ENCODE measurements at regions not wholly inside any gene's neighbourhood (a gene's known extent, or its start where the extent isn't known, plus 50 kb on each side); places are given as distances from the start of the nearest gene placed in this dataset.

DNA sequence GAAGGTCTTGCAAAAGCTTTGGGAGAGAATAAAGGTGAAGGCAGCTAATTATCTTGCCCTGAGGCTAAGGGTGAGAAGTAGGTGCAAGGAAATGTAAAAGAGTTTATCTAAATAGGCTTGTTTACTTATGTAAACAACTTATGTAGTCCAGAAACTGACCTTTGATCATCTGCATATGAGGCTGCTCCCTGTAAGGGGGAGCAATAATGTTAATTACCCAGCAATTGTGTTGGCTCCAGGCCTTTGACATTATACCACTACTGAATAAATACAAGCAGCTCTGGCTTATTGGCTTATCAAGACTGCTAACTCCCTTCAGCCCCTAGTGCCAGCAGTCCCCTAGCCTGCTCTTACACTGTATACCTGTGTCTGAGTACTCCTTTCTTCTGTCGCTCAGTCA, 303.7 kb upstream of the GNPDA2 start:
- no peaks in the 10 kb centered on the region for H3K4me1 ChIP-seq
- no peak overlapping the region for H3K4me3 ChIP-seq
- TF ChIP-seq, protein P1, sequence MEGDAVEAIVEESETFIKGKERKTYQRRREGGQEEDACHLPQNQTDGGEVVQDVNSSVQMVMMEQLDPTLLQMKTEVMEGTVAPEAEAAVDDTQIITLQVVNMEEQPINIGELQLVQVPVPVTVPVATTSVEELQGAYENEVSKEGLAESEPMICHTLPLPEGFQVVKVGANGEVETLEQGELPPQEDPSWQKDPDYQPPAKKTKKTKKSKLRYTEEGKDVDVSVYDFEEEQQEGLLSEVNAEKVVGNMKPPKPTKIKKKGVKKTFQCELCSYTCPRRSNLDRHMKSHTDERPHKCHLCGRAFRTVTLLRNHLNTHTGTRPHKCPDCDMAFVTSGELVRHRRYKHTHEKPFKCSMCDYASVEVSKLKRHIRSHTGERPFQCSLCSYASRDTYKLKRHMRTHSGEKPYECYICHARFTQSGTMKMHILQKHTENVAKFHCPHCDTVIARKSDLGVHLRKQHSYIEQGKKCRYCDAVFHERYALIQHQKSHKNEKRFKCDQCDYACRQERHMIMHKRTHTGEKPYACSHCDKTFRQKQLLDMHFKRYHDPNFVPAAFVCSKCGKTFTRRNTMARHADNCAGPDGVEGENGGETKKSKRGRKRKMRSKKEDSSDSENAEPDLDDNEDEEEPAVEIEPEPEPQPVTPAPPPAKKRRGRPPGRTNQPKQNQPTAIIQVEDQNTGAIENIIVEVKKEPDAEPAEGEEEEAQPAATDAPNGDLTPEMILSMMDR (IDR thresholded peaks at IDR 0.05; ENCODE audit: borderline replicate concordance): no peak
- H3K27me3 ChIP-seq (ENCODE audit: low read depth): no peaks in the 10 kb centered on the region
- H3K9me3 ChIP-seq (replicated peaks): no peaks in the 10 kb centered on the region
- no peaks in the 10 kb centered on the region for H3K36me3 ChIP-seq
- intact Hi-C loops (cut with micrococcal nuclease): no loop called here
- DNase-seq: no peak
- no peak overlapping the region for H3K27ac ChIP-seq (replicated peaks)

DNA sequence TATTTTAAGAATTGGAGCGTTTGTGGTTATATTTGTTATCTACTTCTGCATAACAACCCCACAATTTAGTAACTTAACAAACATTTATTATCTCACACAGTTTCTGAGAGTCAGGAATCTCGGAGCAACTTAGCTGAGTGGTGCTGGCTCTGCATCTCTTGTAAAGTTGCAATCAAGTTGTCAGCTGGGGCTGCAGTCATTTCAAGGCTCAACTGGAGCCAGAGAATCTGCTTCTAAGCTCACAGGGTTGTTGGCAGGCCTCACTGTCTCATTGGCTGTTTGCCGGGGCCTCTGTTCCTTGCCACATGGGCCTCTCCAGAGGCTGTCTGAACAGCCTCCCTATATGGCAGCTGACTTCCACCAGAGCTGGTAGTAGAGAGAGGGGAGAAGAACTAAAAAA, 281.2 kb upstream of the GNPDA2 start:
- no peaks in the 10 kb centered on the region for H3K36me3 ChIP-seq
- no peaks in the 10 kb centered on the region for H3K9me3 ChIP-seq (replicated peaks)
- no peak for DNase-seq
- H3K4me1 ChIP-seq: no peaks in the 10 kb centered on the region
- TF ChIP-seq, protein P1 (IDR thresholded peaks at IDR 0.05; ENCODE audit: borderline replicate concordance): no peak
- H3K27ac ChIP-seq (replicated peaks): no peak overlapping the region
- H3K27me3 ChIP-seq (ENCODE audit: low read depth): no peaks in the 10 kb centered on the region
- no peak overlapping the region for H3K4me3 ChIP-seq
- intact Hi-C loops (cut with micrococcal nuclease): no loop called here

DNA sequence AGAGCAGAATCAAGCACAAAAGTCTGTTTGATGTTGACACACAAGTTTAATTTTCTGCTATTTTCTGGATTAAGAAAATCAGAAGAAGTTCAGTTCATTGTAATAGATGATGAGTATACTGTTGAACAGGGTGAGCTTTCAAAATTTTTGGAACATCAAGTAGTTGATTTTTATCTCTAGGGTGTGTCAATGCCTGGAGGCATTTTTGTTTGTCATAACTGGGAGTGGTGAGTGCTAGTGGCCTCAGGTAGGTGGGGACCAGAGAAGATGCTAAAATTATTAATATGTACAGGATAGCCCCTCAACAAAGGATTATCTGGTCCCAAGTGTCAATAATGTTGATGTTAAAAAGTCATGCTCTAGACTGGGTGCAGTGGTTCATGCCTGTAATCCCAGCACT, 279.7 kb upstream of the GNPDA2 start:
- DNase-seq: no peak
- intact Hi-C loops (cut with micrococcal nuclease): no loop called here
- no peak overlapping the region for H3K4me3 ChIP-seq
- H3K27ac ChIP-seq (replicated peaks): no peak overlapping the region
- H3K27me3 ChIP-seq (ENCODE audit: low read depth): no peaks in the 10 kb centered on the region
- H3K9me3 ChIP-seq (replicated peaks): no peaks in the 10 kb centered on the region
- H3K4me1 ChIP-seq: no peaks in the 10 kb centered on the region
- H3K36me3 ChIP-seq: no peaks in the 10 kb centered on the region
- TF ChIP-seq, protein P1 (IDR thresholded peaks at IDR 0.05; ENCODE audit: borderline replicate concordance): no peak

DNA sequence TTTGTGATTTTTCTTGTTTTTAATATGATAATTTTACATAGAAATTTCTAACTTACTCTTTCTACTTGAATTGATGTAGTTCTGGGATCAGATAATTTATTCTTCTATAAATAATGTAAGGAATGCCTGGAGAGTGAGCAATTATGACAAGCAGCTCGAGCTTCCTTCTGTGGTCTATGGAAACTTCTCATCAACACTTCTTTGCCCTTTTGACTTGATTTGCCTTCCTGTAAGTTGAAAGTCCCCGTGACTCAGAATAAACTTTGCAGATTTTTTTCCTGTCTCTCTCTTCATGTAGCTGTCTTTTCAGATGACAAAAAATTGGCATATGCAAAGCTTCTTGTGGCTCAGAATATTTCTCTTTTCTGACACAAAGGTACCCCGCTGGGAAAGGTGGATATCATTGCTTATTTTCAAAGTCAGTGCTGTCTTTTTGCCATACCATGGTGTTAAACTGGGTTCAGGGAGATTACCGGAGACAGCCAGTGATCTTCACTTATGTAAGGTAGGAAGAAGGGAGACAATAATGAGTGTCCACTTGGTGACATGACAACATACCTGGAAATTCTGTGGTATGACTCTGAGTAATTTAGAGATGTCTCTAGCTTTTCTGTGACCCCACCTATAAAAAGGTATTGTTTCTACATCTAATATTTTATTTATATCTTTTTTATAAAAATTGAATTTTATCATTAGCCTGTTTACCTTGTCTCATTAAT, 278.6 kb upstream of the GNPDA2 start:
- Histone ChIP-seq H3K27me3 (ENCODE audit: low read depth) (no peaks in the 10 kb centered on the region), H3K36me3 (no peaks in the 10 kb centered on the region), H3K4me1 (no peaks in the 10 kb centered on the region), H3K27ac (replicated peaks) (no peak overlapping the region), H3K9me3 (replicated peaks) (no peaks in the 10 kb centered on the region), H3K4me3 (no peak overlapping the region)
- no peak for DNase-seq
- intact Hi-C loops (cut with micrococcal nuclease): no loop called here
- TF ChIP-seq, protein P1 (IDR thresholded peaks at IDR 0.05; ENCODE audit: borderline replicate concordance): no peak

DNA sequence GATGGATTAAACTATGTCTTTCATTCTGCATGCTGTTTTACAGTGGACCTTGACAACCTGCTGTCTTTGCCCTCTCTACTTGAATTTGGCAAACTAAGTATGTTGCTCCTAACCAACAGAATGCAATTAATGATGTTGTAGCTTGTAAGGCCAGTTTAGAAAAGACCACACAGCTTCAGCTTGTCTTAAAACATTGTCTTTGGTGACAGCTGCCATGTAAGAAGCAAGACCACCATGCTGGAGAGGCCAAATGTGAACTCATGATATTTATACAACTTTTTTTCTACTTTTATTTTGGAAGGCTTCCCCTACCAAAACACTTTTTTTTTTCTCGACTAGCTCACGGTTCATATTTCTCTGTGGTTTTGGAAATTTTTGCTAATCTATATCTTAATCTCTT, 278.0 kb upstream of the GNPDA2 start:
- DNase-seq: no peak
- TF ChIP-seq, protein P1 (IDR thresholded peaks at IDR 0.05; ENCODE audit: borderline replicate concordance): no peak
- intact Hi-C loops (cut with micrococcal nuclease): no loop called here
- no peaks in the 10 kb centered on the region for H3K27me3 ChIP-seq (ENCODE audit: low read depth)
- no peaks in the 10 kb centered on the region for H3K9me3 ChIP-seq (replicated peaks)
- H3K4me1 ChIP-seq: no peaks in the 10 kb centered on the region
- no peak overlapping the region for H3K4me3 ChIP-seq
- H3K36me3 ChIP-seq: no peaks in the 10 kb centered on the region
- no peak overlapping the region for H3K27ac ChIP-seq (replicated peaks)
